GM23338 (cell line): ENCODE measurements at regions not wholly inside any gene's neighbourhood (a gene's known extent, or its start where the extent isn't known, plus 50 kb on each side); places are given as distances from the start of the nearest gene placed in this dataset.
"Not testable (repeated sequence)": the region's sequence is repeated elsewhere in the genome, so short reads cannot be mapped to it uniquely, and the experiment has no call there.

Experiments
- CREB1 ChIP-seq: fragments of 250-450 bp; sonication (Bioruptor Pico); IDR thresholded peaks from 2 replicates; pipeline ENCODE4 v1.5.0; 2020; ENCODE audit warnings: low read depth, mild to moderate bottlenecking, moderate library complexity
- CTCF ChIP-seq, 2 experiments: fragments of 200-600 bp in 1 of 2; sonication (generic) in 1 of 2; conservative IDR thresholded peaks; 2 replicates each; pipeline versions ENCODE4 v1.5.1 to v1.6.1; 2016 to 2017; ENCODE audit warnings: antibody characterized with exemption in 2 of 2, low read depth in 2 of 2, mild to moderate bottlenecking in 2 of 2, moderate library complexity in 1 of 2
- ETS1 ChIP-seq: IDR thresholded peaks from 2 replicates; pipeline ENCODE4 v1.6.1; 2016; ENCODE audit warnings: antibody characterized with exemption
- EZH2 ChIP-seq: fragments of 200-600 bp; sonication (generic); IDR thresholded peaks from one replicate; pipeline ENCODE4 v1.8.0; 2017; ENCODE audit warnings: antibody characterized with exemption, mild to moderate bottlenecking, low read depth; ENCODE audit not compliant: unreplicated experiment
- EZH2phosphoT487 ChIP-seq: fragments of 200-600 bp; sonication (generic); IDR thresholded peaks from one replicate; pipeline ENCODE4 v1.8.1; 2018; ENCODE audit warnings: antibody characterized with exemption; ENCODE audit not compliant: unreplicated experiment
- NANOG ChIP-seq: IDR thresholded peaks from 2 replicates; pipeline ENCODE4 v1.6.1; 2016; ENCODE audit warnings: antibody characterized with exemption, borderline replicate concordance
- POLR2AphosphoS5 ChIP-seq: IDR thresholded peaks from 2 replicates; pipeline ENCODE4 v1.6.1; 2016; ENCODE audit warnings: antibody characterized with exemption, low read depth
- REST ChIP-seq: IDR thresholded peaks from one replicate; pipeline ENCODE4 v1.6.1; 2018; ENCODE audit warnings: antibody characterized with exemption; ENCODE audit not compliant: unreplicated experiment
- STAT1 ChIP-seq: IDR thresholded peaks from one replicate; pipeline ENCODE4 v1.6.1; 2016; ENCODE audit warnings: antibody characterized with exemption; ENCODE audit not compliant: unreplicated experiment
- ZNF114 ChIP-seq: fragments of 250-450 bp; sonication (Bioruptor Pico); IDR thresholded peaks from 2 replicates; pipeline ENCODE4 v1.5.0; 2020; ENCODE audit warnings: mild to moderate bottlenecking, moderate library complexity
- ZNF331 ChIP-seq: fragments of 250-450 bp; sonication (Bioruptor Pico); IDR thresholded peaks from 2 replicates; pipeline ENCODE4 v1.5.0; 2020; ENCODE audit warnings: low read depth, mild to moderate bottlenecking, moderate library complexity

GRCh38 chr12:33194389-33194788 lies 245.2 kb downstream of the SYT10 start:
- not testable (repeated sequence) for TF ChIP-seq EZH2phosphoT487; CTCF (conservative IDR thresholded peaks at IDR 0.05; ENCODE audit: low read depth in 2 of 2); ZNF331; POLR2AphosphoS5; REST; EZH2; CREB1 (CRISPR knock-in tag); ZNF114; NANOG; STAT1; ETS1
